B cell (primary cell): ENCODE measurements at regions not wholly inside any gene's neighbourhood (a gene's known extent, or its start where the extent isn't known, plus 50 kb on each side); places are given as distances from the start of the nearest gene placed in this dataset.

ENCODE experiments used
- CTCF ChIP-seq: fragments of 200-600 bp; IDR thresholded peaks from one replicate; pipeline ENCODE4 v1.8.0; 2022; ENCODE audit warnings: antibody characterized with exemption, mild to moderate bottlenecking
- EZH2 ChIP-seq: IDR thresholded peaks from 2 replicates; pipeline ENCODE4 v1.6.1; 2012; ENCODE audit warnings: borderline replicate concordance, low read depth, mild to moderate bottlenecking, moderate library complexity, low read length; ENCODE audit not compliant: insufficient read depth, poor library complexity, severe bottlenecking

DNA sequence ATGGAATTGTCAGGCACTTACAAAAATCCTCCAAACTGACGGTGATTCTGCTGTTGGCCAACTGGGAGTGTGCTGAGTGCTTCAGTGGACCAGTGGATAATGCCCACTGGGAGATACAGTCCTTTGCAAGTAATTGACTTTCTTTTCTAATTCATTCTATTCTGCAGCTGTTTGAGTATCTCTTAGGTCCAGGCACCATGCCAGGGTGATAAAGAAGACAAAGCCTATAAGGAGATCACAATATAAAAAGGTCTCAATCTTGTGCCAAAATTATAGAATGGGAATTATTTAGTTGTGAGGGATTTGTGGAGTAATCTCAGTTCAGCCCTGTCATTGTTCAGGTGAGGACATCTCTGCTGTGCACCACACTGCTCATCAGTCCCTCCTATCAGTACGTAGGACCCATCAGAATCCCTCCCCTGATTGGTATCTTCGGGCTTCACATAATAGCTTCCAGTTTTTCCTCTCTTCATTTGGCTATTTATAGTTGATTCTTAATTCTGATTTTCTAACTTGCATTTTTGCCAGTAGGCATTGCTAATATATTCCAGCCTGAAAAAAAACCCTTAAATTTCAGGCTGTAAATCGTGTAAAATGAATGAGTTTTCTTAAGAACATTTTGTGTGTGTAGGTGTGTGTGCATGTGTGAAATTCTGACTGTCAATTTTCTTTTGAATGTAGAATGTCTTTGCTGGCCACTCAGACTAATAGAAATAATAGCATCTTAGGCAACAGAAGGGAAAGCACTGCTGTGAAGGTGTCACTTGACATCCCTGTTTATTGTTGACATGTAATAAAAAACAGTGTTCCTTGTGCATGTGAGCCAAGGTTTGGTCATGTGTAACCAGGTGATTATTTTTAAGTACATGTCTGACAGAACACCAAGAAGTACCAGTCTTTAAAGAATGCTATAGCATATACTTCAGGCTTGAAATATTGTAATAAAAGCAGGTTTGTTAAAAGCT lies 457.6 kb upstream of the RGS6 start:
- no peak for TF ChIP-seq CTCF
- no peak for TF ChIP-seq EZH2
